GM13977 (cell line): ENCODE measurements at regions not wholly inside any gene's neighbourhood (a gene's known extent, or its start where the extent isn't known, plus 50 kb on each side); places are given as distances from the start of the nearest gene placed in this dataset.

Experiments used
- DNase-seq: peaks from one replicate; pipeline ENCODE4 v3.0.0; 2012; ENCODE audit warnings: low spot score
- in situ Hi-C: fragments of 300-500 bp; cut with MboI; formaldehyde crosslinking; loops from one replicate; pipeline ENCODE4 v1.12.0; 2022; ENCODE audit warnings: low sequenced_read_pairs, low pct_unique_long_range_greater_than_20kb, mixed read lengths, inconsistent platforms; ENCODE audit not compliant: unreplicated experiment
- TF ChIP-seq, protein P1 (sequence below): IDR thresholded peaks from 2 replicates; pipeline ENCODE4 v1.5.1; 2012; ENCODE audit warnings: mild to moderate bottlenecking, control low read depth; ENCODE audit not compliant: insufficient read depth; ENCODE audit errors: extremely low read depth, missing control alignments

DNA sequence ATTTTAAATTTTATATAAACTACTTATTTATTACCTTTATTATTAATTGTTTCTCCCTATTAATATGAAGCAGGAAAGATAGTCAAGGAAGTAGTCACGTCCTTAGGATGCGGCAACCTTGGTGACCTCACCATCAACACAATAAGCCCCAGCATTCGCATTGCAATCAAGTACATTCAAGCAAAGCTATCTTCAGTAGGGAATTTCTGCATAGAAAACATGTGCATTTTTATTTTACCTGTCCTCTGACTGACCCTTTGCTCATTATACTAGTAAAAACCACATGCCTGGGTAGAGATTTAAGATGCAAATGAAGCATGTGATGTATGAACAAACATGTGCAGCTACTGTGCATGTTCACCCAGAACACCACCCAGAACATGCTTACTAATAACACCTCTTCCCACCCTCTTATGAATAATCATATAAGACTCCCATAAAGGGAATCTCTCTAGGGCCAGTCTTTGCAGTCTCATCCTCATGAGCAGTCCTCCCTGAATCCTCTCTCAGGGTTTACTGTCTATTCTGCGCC, 869.6 kb downstream of the TAF11L14 start:
- no peak for DNase-seq
- in situ Hi-C loops, result no loop called here
- TF ChIP-seq, protein P1, sequence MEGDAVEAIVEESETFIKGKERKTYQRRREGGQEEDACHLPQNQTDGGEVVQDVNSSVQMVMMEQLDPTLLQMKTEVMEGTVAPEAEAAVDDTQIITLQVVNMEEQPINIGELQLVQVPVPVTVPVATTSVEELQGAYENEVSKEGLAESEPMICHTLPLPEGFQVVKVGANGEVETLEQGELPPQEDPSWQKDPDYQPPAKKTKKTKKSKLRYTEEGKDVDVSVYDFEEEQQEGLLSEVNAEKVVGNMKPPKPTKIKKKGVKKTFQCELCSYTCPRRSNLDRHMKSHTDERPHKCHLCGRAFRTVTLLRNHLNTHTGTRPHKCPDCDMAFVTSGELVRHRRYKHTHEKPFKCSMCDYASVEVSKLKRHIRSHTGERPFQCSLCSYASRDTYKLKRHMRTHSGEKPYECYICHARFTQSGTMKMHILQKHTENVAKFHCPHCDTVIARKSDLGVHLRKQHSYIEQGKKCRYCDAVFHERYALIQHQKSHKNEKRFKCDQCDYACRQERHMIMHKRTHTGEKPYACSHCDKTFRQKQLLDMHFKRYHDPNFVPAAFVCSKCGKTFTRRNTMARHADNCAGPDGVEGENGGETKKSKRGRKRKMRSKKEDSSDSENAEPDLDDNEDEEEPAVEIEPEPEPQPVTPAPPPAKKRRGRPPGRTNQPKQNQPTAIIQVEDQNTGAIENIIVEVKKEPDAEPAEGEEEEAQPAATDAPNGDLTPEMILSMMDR, result no peak

DNA sequence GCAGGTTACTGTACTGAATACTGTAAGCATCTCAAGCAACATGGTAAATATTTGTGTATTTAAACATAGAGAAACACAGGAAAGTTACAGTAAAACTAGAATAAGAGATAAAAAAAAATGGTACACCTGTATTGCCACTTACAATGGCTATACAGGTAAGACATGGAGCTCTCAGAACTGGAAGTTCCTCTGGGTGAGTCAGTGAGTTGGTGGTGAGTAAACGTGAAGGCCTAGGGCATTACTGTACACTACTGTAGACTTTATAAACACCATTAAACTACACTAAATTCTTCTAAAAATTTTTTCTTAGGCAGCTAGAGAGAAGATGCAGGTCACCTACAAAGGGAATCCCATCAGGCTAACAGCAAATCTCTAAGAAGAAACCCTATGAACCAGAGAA, 872.9 kb downstream of the TAF11L14 start:
- TF ChIP-seq, protein P1, result no peak
- DNase-seq, result no peak
- in situ Hi-C loops, result no loop called here

DNA sequence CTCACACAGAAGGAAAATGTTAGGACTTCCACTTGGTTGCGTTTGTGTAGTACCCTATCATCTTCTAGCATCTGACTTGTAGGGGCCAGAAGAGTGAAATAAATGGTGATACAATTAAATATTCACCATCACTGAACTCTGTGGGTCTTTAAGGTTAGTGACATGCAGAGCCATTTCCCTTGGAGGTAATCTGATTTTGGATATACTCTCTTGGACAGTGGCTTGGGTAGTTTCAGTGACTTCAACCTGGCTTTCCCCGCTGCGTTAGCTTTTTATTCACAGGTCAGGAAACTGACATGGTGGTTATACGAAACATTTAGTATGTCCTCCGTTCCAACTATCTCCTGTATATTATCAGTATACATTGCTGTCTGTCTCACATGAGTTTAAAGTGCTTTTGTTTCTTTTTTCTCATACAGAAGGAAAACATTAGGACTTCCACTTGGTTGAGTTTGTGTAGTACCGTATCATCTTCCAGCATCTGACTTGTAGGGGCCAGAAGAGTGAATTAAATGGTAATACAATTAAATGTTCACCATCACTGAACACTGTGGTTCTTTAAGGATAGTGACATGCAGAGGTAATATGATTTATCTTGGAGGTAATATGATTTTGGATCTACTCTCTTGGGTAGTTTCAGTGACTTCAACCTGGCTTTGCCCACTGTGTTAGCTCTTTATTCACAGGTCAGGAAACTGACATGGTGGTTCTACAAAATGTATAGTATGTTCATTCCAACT, 883.6 kb downstream of the TAF11L14 start:
- in situ Hi-C loops, result no loop called here
- TF ChIP-seq, protein P1, result no peak
- no peak for DNase-seq

DNA sequence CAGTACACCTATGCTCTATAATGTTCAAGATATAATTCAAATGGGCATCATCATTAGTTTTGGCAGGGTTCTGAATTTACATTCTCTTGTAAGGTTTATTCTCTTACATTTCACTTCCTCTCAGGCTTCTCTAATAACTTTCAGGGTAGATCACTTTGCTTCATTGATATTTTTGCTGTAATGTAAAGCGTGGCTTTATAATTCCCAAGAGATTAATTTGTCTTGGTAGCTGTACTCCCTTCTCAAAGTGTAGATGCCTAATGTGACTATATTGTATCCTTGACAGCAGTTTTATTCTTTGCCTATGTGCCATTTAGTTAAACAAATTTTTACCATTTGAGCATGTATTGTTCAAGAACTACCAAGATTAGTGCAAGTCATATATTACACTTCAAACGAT, 889.1 kb downstream of the TAF11L14 start:
- DNase-seq, result no peak
- in situ Hi-C loops, result no loop called here
- TF ChIP-seq, protein P1, result no peak

DNA sequence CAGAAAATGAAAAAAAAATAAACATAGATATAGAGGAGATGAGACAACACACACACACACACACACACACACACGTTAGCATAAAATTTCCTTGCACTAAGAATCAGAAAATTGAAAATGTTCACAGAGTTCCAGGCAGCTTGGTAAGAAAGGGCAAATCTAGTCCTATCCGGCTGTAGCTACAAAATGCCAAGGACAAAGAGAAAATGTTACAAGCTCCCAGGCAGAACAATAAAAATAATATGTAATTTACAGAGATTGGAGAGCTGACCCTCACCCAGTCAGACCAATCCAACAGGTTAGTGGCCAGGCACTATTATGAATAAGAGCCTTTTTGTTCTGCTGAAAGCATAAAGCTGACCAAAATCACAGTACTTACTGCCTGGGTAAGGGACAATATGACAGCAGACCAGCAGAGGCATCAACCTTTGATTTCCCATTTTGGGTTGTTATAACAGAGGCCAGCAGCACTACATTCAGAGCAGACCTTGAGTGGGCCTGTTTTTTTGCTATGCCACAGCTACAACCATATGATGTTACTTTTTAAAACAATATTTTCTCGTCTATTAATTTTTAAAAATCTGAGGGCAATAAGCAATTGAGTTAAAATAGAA, 892.6 kb downstream of the TAF11L14 start:
- in situ Hi-C loops, result no loop called here
- DNase-seq, result no peak
- TF ChIP-seq, protein P1, result no peak

DNA sequence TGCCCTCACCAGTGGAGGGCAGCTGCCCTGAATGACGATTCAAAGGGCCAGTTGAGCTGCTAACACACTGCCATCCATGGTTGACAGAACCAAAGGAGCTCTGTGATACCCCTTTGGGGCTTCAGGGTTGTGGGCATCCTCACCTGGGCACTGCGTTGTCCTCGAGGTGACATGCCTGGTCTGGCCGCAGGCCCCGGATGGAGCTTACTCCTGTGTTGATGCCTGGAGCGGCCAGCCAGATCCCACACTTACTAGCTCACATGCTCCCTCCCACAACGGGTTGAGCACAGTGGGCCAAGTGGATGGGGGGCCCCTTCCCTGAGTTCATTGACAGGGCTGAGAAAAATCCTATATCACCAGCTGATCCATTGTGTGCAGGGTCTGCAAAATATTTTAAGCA, 898.9 kb downstream of the TAF11L14 start:
- TF ChIP-seq, protein P1, result no peak
- DNase-seq, result no peak
- in situ Hi-C loops, result no loop called here
